Breast epithelium (tissue), 3 donors: ENCODE measurements at regions not wholly inside any gene's neighbourhood (a gene's known extent, or its start where the extent isn't known, plus 50 kb on each side); places are given as distances from the start of the nearest gene placed in this dataset.

Experiments
- CTCF ChIP-seq, 3 donors: fragments of 450-650 bp; IDR thresholded peaks; one replicate each; pipeline ENCODE4 v1.5.1; 2016 to 2017; ENCODE audit warnings: antibody characterized with exemption in 3 of 3, mild to moderate bottlenecking in 3 of 3, moderate library complexity in 3 of 3
- POLR2A ChIP-seq: fragments of 450-650 bp; IDR thresholded peaks from one replicate; pipeline ENCODE4 v1.6.1; 2016; ENCODE audit warnings: antibody characterized with exemption, mild to moderate bottlenecking, moderate library complexity

GRCh38 chr5:117177302-117177701 is 602.7 kb upstream of the SEMA6A start:
- TF ChIP-seq CTCF (IDR thresholded peaks at IDR 0.05) (no peak), POLR2A (no peak)
